K562 (cell line): ENCODE measurements at regions not wholly inside any gene's neighbourhood (a gene's known extent, or its start where the extent isn't known, plus 50 kb on each side); places are given as distances from the start of the nearest gene placed in this dataset.

Experiments used
- ARID1B ChIP-seq: fragments of 450-650 bp; IDR thresholded peaks from 2 replicates; pipeline ENCODE4 v1.6.1; 2016; ENCODE audit warnings: antibody characterized with exemption, mild to moderate bottlenecking, inconsistent platforms
- BRF1 ChIP-seq: IDR thresholded peaks from 3 replicates; pipeline ENCODE4 v1.6.1; 2011; ENCODE audit warnings: borderline replicate concordance, mild to moderate bottlenecking; ENCODE audit not compliant: insufficient read length; ENCODE audit errors: extremely low read depth
- C11orf30 ChIP-seq: fragments of 450-650 bp; IDR thresholded peaks from 2 replicates; pipeline ENCODE4 v1.6.1; 2016; ENCODE audit warnings: low read depth, mild to moderate bottlenecking
- IFI16 ChIP-seq: fragments of 250-450 bp; sonication (Bioruptor Pico); IDR thresholded peaks from 2 replicates; pipeline ENCODE4 v2.1.2; 2022; ENCODE audit warnings: mild to moderate bottlenecking, inconsistent platforms
- POLR2H ChIP-seq: IDR thresholded peaks from 2 replicates; pipeline ENCODE4 v1.6.1; 2016; ENCODE audit warnings: missing genetic modification characterization, low read depth, mild to moderate bottlenecking, control low read depth, missing compliant biosample characterization, moderate library complexity
- RBM39 ChIP-seq: fragments of 200-400 bp; formaldehyde crosslinking; optimal IDR thresholded peaks from 2 replicates; pipeline ENCODE3; 2018; ENCODE audit warnings: low read depth, low read length
- TAF9B ChIP-seq: fragments of 450-650 bp; IDR thresholded peaks from 2 replicates; pipeline ENCODE4 v1.6.1; 2018; ENCODE audit warnings: mild to moderate bottlenecking; ENCODE audit not compliant: partially characterized antibody
- TF ChIP-seq, protein P1 (sequence below): IDR thresholded peaks from 2 replicates; pipeline ENCODE4 v1.6.1; 2011; ENCODE audit not compliant: insufficient read length; ENCODE audit errors: extremely low read depth
- TF ChIP-seq, protein P2 (sequence below): sonication (generic); formaldehyde crosslinking; IDR thresholded peaks from 2 replicates; pipeline ENCODE4 v1.8.0; 2023; ENCODE audit warnings: missing genetic modification reagents, mild to moderate bottlenecking, borderline replicate concordance

DNA sequence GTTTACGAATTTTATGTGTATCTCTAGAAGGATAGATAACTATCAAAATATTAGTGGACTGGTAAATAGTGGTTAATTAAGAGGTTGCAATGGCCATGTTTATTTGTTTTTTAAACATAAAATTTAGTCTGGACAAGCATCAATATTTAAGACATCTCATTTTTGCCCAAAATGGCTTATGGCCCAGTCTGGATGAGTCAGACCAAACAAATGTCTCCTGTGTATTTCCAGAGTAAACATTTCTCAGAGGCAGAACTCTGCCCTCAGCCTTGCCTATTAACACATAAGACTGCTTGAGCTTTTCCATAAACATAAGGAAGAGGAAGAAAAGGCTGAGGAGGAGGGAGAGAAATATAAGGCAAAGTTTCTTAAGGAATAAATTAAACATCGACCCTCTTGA, 277.1 kb upstream of the DIAPH2 start (continued):
- TF ChIP-seq, protein P1, sequence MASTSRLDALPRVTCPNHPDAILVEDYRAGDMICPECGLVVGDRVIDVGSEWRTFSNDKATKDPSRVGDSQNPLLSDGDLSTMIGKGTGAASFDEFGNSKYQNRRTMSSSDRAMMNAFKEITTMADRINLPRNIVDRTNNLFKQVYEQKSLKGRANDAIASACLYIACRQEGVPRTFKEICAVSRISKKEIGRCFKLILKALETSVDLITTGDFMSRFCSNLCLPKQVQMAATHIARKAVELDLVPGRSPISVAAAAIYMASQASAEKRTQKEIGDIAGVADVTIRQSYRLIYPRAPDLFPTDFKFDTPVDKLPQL: no peak
- no peak for TF ChIP-seq IFI16 (CRISPR knock-in tag)
- TF ChIP-seq ARID1B: no peak
- no peak for TF ChIP-seq BRF1
- no peak for TF ChIP-seq RBM39
- TF ChIP-seq, protein P2, sequence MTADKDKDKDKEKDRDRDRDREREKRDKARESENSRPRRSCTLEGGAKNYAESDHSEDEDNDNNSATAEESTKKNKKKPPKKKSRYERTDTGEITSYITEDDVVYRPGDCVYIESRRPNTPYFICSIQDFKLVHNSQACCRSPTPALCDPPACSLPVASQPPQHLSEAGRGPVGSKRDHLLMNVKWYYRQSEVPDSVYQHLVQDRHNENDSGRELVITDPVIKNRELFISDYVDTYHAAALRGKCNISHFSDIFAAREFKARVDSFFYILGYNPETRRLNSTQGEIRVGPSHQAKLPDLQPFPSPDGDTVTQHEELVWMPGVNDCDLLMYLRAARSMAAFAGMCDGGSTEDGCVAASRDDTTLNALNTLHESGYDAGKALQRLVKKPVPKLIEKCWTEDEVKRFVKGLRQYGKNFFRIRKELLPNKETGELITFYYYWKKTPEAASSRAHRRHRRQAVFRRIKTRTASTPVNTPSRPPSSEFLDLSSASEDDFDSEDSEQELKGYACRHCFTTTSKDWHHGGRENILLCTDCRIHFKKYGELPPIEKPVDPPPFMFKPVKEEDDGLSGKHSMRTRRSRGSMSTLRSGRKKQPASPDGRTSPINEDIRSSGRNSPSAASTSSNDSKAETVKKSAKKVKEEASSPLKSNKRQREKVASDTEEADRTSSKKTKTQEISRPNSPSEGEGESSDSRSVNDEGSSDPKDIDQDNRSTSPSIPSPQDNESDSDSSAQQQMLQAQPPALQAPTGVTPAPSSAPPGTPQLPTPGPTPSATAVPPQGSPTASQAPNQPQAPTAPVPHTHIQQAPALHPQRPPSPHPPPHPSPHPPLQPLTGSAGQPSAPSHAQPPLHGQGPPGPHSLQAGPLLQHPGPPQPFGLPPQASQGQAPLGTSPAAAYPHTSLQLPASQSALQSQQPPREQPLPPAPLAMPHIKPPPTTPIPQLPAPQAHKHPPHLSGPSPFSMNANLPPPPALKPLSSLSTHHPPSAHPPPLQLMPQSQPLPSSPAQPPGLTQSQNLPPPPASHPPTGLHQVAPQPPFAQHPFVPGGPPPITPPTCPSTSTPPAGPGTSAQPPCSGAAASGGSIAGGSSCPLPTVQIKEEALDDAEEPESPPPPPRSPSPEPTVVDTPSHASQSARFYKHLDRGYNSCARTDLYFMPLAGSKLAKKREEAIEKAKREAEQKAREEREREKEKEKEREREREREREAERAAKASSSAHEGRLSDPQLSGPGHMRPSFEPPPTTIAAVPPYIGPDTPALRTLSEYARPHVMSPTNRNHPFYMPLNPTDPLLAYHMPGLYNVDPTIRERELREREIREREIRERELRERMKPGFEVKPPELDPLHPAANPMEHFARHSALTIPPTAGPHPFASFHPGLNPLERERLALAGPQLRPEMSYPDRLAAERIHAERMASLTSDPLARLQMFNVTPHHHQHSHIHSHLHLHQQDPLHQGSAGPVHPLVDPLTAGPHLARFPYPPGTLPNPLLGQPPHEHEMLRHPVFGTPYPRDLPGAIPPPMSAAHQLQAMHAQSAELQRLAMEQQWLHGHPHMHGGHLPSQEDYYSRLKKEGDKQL (CRISPR knock-in tag): no peak
- no peak for TF ChIP-seq POLR2H (tag)
- TF ChIP-seq TAF9B: no peak
- no peak for TF ChIP-seq C11orf30
